WERI-Rb-1 (cell line): ENCODE measurements at regions not wholly inside any gene's neighbourhood (a gene's known extent, or its start where the extent isn't known, plus 50 kb on each side); places are given as distances from the start of the nearest gene placed in this dataset.

Experiments used
- DNase-seq: peaks from one replicate; pipeline ENCODE4 v3.0.0-alpha.2; 2020
- H3K27ac ChIP-seq: fragments of 250-450 bp; sonication (Bioruptor Pico); 2 replicates; pipeline ENCODE4 v1.5.1; 2020; ENCODE audit warnings: mild to moderate bottlenecking, moderate library complexity
- H3K27me3 ChIP-seq: fragments of 250-450 bp; sonication (Bioruptor Pico); 2 replicates; pipeline ENCODE4 v1.5.1; 2021; ENCODE audit warnings: mild to moderate bottlenecking, low read depth, moderate library complexity; ENCODE audit not compliant: insufficient read depth, severe bottlenecking
- H3K36me3 ChIP-seq: fragments of 250-450 bp; sonication (Bioruptor Pico); 2 replicates; pipeline ENCODE4 v1.5.1; 2020; ENCODE audit warnings: mild to moderate bottlenecking, moderate library complexity
- H3K4me3 ChIP-seq: 2 replicates; pipeline ENCODE4 v1.5.1; 2011; ENCODE audit warnings: low read depth, mild to moderate bottlenecking, control low read depth, low read length
- H3K9me3 ChIP-seq: fragments of 250-450 bp; sonication (Bioruptor Pico); 2 replicates; pipeline ENCODE4 v1.5.1; 2021; ENCODE audit warnings: mild to moderate bottlenecking, moderate library complexity; ENCODE audit not compliant: severe bottlenecking
- CTCF ChIP-seq: IDR thresholded peaks from 2 replicates; pipeline ENCODE4 v1.5.1; 2011; ENCODE audit warnings: low read depth, mild to moderate bottlenecking, control low read depth, inconsistent platforms, low read length

- no peaks in the 10 kb centered on the region for H3K9me3 ChIP-seq
- H3K36me3 ChIP-seq = no peaks in the 10 kb centered on the region
- no peak overlapping the region for H3K27ac ChIP-seq
- TF ChIP-seq CTCF = no peak
- no peak overlapping the region for H3K4me3 ChIP-seq
- H3K27me3 ChIP-seq = peaks cover 18% of the 10 kb centered on the region
- DNase-seq = no peak
These were observed 103.6 kb upstream of the CCND2 start for GRCh38 chr12:4169959-4170358.

- H3K27ac ChIP-seq = no peak overlapping the region
- no peaks in the 10 kb centered on the region for H3K36me3 ChIP-seq
- no peak for DNase-seq
- no peak overlapping the region for H3K4me3 ChIP-seq
- peaks cover 22% of the 10 kb centered on the region for H3K27me3 ChIP-seq
- TF ChIP-seq CTCF = no peak
- H3K9me3 ChIP-seq = no peaks in the 10 kb centered on the region
These were observed 104.0 kb upstream of the CCND2 start for GRCh38 chr12:4169531-4169930.

GRCh38 chr12:4168036-4168435, 105.5 kb upstream of the CCND2 start:
- TF ChIP-seq CTCF = no peak
- H3K27ac ChIP-seq = no peak overlapping the region
- peaks cover 18% of the 10 kb centered on the region for H3K27me3 ChIP-seq
- H3K36me3 ChIP-seq = no peaks in the 10 kb centered on the region
- no peak overlapping the region for H3K4me3 ChIP-seq
- DNase-seq = no peak
- no peaks in the 10 kb centered on the region for H3K9me3 ChIP-seq

GRCh38 chr12:4164559-4165558, 108.7 kb upstream of the CCND2 start:
- Histone ChIP-seq H3K36me3 (no peaks in the 10 kb centered on the region), H3K4me3 (no peak overlapping the region), H3K27ac (no peak overlapping the region), H3K9me3 (no peaks in the 10 kb centered on the region), H3K27me3 (peaks cover 16% of the 10 kb centered on the region)
- TF ChIP-seq CTCF = no peak
- no peak for DNase-seq

GRCh38 chr12:4164188-4164558, 109.4 kb upstream of the CCND2 start:
- TF ChIP-seq CTCF = no peak
- H3K9me3 ChIP-seq = no peaks in the 10 kb centered on the region
- peaks cover 19% of the 10 kb centered on the region for H3K27me3 ChIP-seq
- no peak for DNase-seq
- H3K4me3 ChIP-seq = no peak overlapping the region
- no peak overlapping the region for H3K27ac ChIP-seq
- H3K36me3 ChIP-seq = no peaks in the 10 kb centered on the region
